ENCODE measurements at regions not wholly inside any gene's neighbourhood (a gene's known extent, or its start where the extent isn't known, plus 50 kb on each side); places are given as distances from the start of the nearest gene placed in this dataset.
A peak's percentile ranks its signal among the peaks of the same experiment; 100 is the strongest.
"Not testable (repeated sequence)": the region's sequence is repeated elsewhere in the genome, so short reads cannot be mapped to it uniquely, and the experiment has no call there.

DNA sequence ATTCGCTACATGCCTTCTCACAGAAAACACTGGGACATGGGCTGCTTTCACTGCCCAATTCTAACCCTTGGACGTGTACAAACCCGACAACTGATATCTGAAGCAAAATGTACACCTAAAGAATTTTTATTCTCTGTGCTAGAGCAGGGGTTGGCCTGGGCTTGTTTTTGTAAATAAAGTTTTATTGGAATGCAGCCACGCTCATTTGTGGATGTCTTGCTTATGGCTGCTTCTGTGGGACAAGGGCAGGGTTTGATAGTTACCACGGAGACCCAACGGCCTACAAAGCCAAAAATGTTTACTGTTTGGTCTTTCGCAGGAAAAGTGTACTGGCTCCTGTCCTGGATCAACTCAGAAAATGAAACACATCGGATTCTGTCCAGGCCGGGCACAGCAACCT is 58.1 kb upstream of the APCDD1L start:
- Histone ChIP-seq H2AFZ (ENCODE audit: control insufficient read depth, low read depth, low read length) (no peak overlapping the region), H3K4me3 (no peak overlapping the region), H3K9me3 (replicated peaks; ENCODE audit: control insufficient read depth, insufficient read depth, low read length) (no peaks in the 10 kb centered on the region), H3K9ac (ENCODE audit: control insufficient read depth, insufficient read depth, low read length) (no peak overlapping the region), H3K27me3 (replicated peaks in 1 of 2; ENCODE audit: control insufficient read depth in 2 of 2, insufficient read depth in 2 of 2, low read length in 1 of 2) (peaks cover 0 to 1% of the 10 kb centered on the region in 2 experiments; a peak in 3 of 4 replicates), H3K36me3 (ENCODE audit: control insufficient read depth in 2 of 2, insufficient read depth in 2 of 2, low read length in 1 of 2) (no peaks in the 10 kb centered on the region), H3K27ac (ENCODE audit: control insufficient read depth, insufficient read depth) (no peak overlapping the region), H3K79me2 (ENCODE audit: control insufficient read depth, insufficient read depth, low read length) (no peaks in the 10 kb centered on the region), H3K4me1 (ENCODE audit: control insufficient read depth, insufficient read depth, low read length) (no peaks in the 10 kb centered on the region), H3K4me2 (ENCODE audit: control insufficient read depth, insufficient read depth) (no peak overlapping the region), H4K20me1 (ENCODE audit: control insufficient read depth, insufficient read depth) (no peaks in the 10 kb centered on the region)
- CTCF ChIA-PET, result no interaction called here
- in situ Hi-C loops (cut with MboI) (loop anchor here (25.0 kb wide), 1 partner anchor 1239 kb away; no protein-coding TSS in a partner anchor), intact Hi-C loops (cut with micrococcal nuclease; ENCODE audit: unreplicated experiment) (no loop called here)
- DNase-seq (ENCODE audit: low read depth, low spot score) (no peak), ATAC-seq (no peak), FAIRE-seq (no peak)
- 27% methylated on average over 9 of the region's 9 CpGs for WGBS (ENCODE audit: insufficient coverage, insufficient replicate concordance, low lambda C conversion rate, missing lambda C conversion rate)
- POLR2A ChIA-PET, result no interaction called here
- TF ChIP-seq, protein P1, sequence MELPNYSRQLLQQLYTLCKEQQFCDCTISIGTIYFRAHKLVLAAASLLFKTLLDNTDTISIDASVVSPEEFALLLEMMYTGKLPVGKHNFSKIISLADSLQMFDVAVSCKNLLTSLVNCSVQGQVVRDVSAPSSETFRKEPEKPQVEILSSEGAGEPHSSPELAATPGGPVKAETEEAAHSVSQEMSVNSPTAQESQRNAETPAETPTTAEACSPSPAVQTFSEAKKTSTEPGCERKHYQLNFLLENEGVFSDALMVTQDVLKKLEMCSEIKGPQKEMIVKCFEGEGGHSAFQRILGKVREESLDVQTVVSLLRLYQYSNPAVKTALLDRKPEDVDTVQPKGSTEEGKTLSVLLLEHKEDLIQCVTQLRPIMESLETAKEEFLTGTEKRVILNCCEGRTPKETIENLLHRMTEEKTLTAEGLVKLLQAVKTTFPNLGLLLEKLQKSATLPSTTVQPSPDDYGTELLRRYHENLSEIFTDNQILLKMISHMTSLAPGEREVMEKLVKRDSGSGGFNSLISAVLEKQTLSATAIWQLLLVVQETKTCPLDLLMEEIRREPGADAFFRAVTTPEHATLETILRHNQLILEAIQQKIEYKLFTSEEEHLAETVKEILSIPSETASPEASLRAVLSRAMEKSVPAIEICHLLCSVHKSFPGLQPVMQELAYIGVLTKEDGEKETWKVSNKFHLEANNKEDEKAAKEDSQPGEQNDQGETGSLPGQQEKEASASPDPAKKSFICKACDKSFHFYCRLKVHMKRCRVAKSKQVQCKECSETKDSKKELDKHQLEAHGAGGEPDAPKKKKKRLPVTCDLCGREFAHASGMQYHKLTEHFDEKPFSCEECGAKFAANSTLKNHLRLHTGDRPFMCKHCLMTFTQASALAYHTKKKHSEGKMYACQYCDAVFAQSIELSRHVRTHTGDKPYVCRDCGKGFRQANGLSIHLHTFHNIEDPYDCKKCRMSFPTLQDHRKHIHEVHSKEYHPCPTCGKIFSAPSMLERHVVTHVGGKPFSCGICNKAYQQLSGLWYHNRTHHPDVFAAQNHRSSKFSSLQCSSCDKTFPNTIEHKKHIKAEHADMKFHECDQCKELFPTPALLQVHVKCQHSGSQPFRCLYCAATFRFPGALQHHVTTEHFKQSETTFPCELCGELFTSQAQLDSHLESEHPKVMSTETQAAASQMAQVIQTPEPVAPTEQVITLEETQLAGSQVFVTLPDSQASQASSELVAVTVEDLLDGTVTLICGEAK (IDR thresholded peaks at IDR 0.05; ENCODE audit: borderline replicate concordance), result peak; percentile 22; the same call in 1 of the 2 replicates
- TF ChIP-seq, protein P2, sequence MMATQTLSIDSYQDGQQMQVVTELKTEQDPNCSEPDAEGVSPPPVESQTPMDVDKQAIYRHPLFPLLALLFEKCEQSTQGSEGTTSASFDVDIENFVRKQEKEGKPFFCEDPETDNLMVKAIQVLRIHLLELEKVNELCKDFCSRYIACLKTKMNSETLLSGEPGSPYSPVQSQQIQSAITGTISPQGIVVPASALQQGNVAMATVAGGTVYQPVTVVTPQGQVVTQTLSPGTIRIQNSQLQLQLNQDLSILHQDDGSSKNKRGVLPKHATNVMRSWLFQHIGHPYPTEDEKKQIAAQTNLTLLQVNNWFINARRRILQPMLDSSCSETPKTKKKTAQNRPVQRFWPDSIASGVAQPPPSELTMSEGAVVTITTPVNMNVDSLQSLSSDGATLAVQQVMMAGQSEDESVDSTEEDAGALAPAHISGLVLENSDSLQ (IDR thresholded peaks at IDR 0.05), result no peak
- TF ChIP-seq, protein P3, sequence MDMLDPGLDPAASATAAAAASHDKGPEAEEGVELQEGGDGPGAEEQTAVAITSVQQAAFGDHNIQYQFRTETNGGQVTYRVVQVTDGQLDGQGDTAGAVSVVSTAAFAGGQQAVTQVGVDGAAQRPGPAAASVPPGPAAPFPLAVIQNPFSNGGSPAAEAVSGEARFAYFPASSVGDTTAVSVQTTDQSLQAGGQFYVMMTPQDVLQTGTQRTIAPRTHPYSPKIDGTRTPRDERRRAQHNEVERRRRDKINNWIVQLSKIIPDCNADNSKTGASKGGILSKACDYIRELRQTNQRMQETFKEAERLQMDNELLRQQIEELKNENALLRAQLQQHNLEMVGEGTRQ (IDR thresholded peaks at IDR 0.05; ENCODE audit: borderline replicate concordance, low read depth, low read length), result no peak
- RAD21 ChIA-PET (ENCODE audit: unreplicated experiment), result no interaction called here
- no TSS peak for BruUV-seq (replicated peaks)
- SMC1A ChIA-PET (ENCODE audit: uncharacterized antibody, unreplicated experiment), result no interaction called here

DNA sequence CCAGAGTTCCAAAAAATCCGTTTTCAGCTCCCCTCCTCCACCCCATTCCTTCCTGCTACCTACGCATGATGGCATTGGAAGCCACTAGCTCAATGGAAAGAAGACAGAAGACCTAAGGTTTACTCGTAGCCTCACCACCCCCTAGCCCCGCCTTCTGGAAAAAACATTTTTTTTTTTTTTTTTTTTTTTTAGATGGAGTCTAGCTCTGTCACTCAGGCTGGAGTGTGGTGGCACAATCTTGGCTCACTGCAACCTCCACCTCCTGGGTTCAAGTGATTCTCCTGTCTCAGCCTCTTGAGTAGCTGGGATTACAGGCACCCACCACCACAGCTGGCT is 57.2 kb upstream of the APCDD1L start:
- ATAC-seq; intact Hi-C loops (cut with micrococcal nuclease; ENCODE audit: unreplicated experiment); BruUV-seq (replicated peaks); H4K20me1 ChIP-seq (ENCODE audit: control insufficient read depth, insufficient read depth); H3K4me2 ChIP-seq (ENCODE audit: control insufficient read depth, insufficient read depth); H3K79me2 ChIP-seq (ENCODE audit: control insufficient read depth, insufficient read depth, low read length); H2AFZ ChIP-seq (ENCODE audit: control insufficient read depth, low read depth, low read length); SMC1A ChIA-PET (ENCODE audit: uncharacterized antibody, unreplicated experiment); RAD21 ChIA-PET (ENCODE audit: unreplicated experiment); H3K9ac ChIP-seq (ENCODE audit: control insufficient read depth, insufficient read depth, low read length); H3K27ac ChIP-seq (ENCODE audit: control insufficient read depth, insufficient read depth); H3K36me3 ChIP-seq (ENCODE audit: control insufficient read depth in 2 of 2, insufficient read depth in 2 of 2, low read length in 1 of 2); DNase-seq (ENCODE audit: low read depth, low spot score); H3K4me3 ChIP-seq; H3K27me3 ChIP-seq (replicated peaks in 1 of 2; ENCODE audit: control insufficient read depth in 2 of 2, insufficient read depth in 2 of 2, low read length in 1 of 2); H3K9me3 ChIP-seq (replicated peaks; ENCODE audit: control insufficient read depth, insufficient read depth, low read length); FAIRE-seq; H3K4me1 ChIP-seq (ENCODE audit: control insufficient read depth, insufficient read depth, low read length): not testable (repeated sequence)
- CTCF ChIA-PET, result interaction anchor here (0.7 kb wide), 1 partner anchor 9 kb away, joined by 3 read pairs; no protein-coding TSS in a partner anchor
- 28% methylated on average over 4 of the region's 4 CpGs for WGBS (ENCODE audit: insufficient coverage, insufficient replicate concordance, low lambda C conversion rate, missing lambda C conversion rate)
- POLR2A ChIA-PET, result interaction anchor here (0.6 kb wide), 2 partner anchors 598 to 1074 kb away, joined by 3 read pairs; no protein-coding TSS in a partner anchor
- in situ Hi-C loops (cut with MboI), result loop anchor here (25.0 kb wide), 1 partner anchor 1240 kb away; no protein-coding TSS in a partner anchor

Measured in GM12878 (cell line).